ENCODE measurements at regions not wholly inside any gene's neighbourhood (a gene's known extent, or its start where the extent isn't known, plus 50 kb on each side); places are given as distances from the start of the nearest gene placed in this dataset.
"Not testable (repeated sequence)": the region's sequence is repeated elsewhere in the genome, so short reads cannot be mapped to it uniquely, and the experiment has no call there.

- no peaks in the 10 kb centered on the region for H3K36me3 ChIP-seq (ENCODE audit: control insufficient read depth in 4 of 4, insufficient read depth in 4 of 4, low read length in 3 of 4)
- no peaks in the 10 kb centered on the region for H3K27me3 ChIP-seq (replicated peaks in 2 of 5; ENCODE audit: control insufficient read depth in 4 of 5, insufficient read depth in 5 of 5, low read length in 4 of 5)
- DNase-seq, result no peak
- no peak overlapping the region for H3K27ac ChIP-seq (ENCODE audit: insufficient read depth in 1 of 2, low read depth in 1 of 2, low read length in 2 of 2, poor library complexity in 1 of 2, severe bottlenecking in 2 of 2)
- CTCF ChIA-PET, result interaction anchor here (0.9 kb wide), 1 partner anchor 57 kb away, joined by 3 read pairs; no protein-coding TSS in a partner anchor
- POLR2A ChIA-PET, result no interaction called here
- H3K9me3 ChIP-seq (ENCODE audit: control extremely low read depth in 1 of 5, control insufficient read depth in 4 of 5, insufficient read depth in 2 of 5, low read depth in 1 of 5, low read length in 4 of 5), result peaks cover 0 to 10% (median 0%) of the 10 kb centered on the region in 5 experiments
- peaks cover 0 to 3% (median under 1%) of the 10 kb centered on the region in 4 experiments for H3K4me1 ChIP-seq (ENCODE audit: control extremely low read depth in 1 of 4, control insufficient read depth in 4 of 4, insufficient read depth in 4 of 4, low read length in 3 of 4)
- no peak overlapping the region for H3K4me3 ChIP-seq (ENCODE audit: control insufficient read depth in 1 of 7, extremely low read depth in 1 of 7, insufficient read depth in 4 of 7, low read depth in 2 of 7, low read length in 6 of 7)
Measured at GRCh38 chr6:25202504-25202903, 76.7 kb upstream of the CARMIL1 start.

GRCh38 chr6:25205629-25206028, 73.5 kb upstream of the CARMIL1 start:
- H3K27ac ChIP-seq (ENCODE audit: insufficient read depth in 1 of 2, low read depth in 1 of 2, low read length in 2 of 2, poor library complexity in 1 of 2, severe bottlenecking in 2 of 2), result no peak overlapping the region
- CTCF ChIA-PET, result no interaction called here
- POLR2A ChIA-PET, result no interaction called here

GRCh38 chr6:25207453-25208155, 71.6 kb upstream of the CARMIL1 start:
- CTCF ChIA-PET, result interaction anchor here (1.3 kb wide), 1 partner anchor 351 kb away, joined by 3 read pairs; no protein-coding TSS in a partner anchor
- POLR2A ChIA-PET; H3K27ac ChIP-seq (ENCODE audit: insufficient read depth in 1 of 2, low read depth in 1 of 2, low read length in 2 of 2, poor library complexity in 1 of 2, severe bottlenecking in 2 of 2); H3K27me3 ChIP-seq (replicated peaks in 2 of 5; ENCODE audit: control insufficient read depth in 4 of 5, insufficient read depth in 5 of 5, low read length in 4 of 5); H3K4me3 ChIP-seq (ENCODE audit: control insufficient read depth in 1 of 7, extremely low read depth in 1 of 7, insufficient read depth in 4 of 7, low read depth in 2 of 7, low read length in 6 of 7); H3K36me3 ChIP-seq (ENCODE audit: control insufficient read depth in 4 of 4, insufficient read depth in 4 of 4, low read length in 3 of 4); H3K4me1 ChIP-seq (ENCODE audit: control extremely low read depth in 1 of 4, control insufficient read depth in 4 of 4, insufficient read depth in 4 of 4, low read length in 3 of 4): not testable (repeated sequence)
- peaks cover 0 to 13% (median 0%) of the 10 kb centered on the region in 5 experiments for H3K9me3 ChIP-seq (ENCODE audit: control extremely low read depth in 1 of 5, control insufficient read depth in 4 of 5, insufficient read depth in 2 of 5, low read depth in 1 of 5, low read length in 4 of 5)
- DNase-seq, result peak in 1 of 3 donors; percentile 18
- 61% methylated on average over 4 of the region's 5 CpGs for WGBS (ENCODE audit: insufficient coverage)

More at GRCh38 chr6:25205629-25206028, 73.5 kb upstream of the CARMIL1 start:
- Histone ChIP-seq H3K4me3 (ENCODE audit: control insufficient read depth in 1 of 7, extremely low read depth in 1 of 7, insufficient read depth in 4 of 7, low read depth in 2 of 7, low read length in 6 of 7) (no peak overlapping the region), H3K36me3 (ENCODE audit: control insufficient read depth in 4 of 4, insufficient read depth in 4 of 4, low read length in 3 of 4) (no peaks in the 10 kb centered on the region), H3K4me1 (ENCODE audit: control extremely low read depth in 1 of 4, control insufficient read depth in 4 of 4, insufficient read depth in 4 of 4, low read length in 3 of 4) (peaks cover 0 to 3% (median 1%) of the 10 kb centered on the region in 4 experiments), H3K9me3 (ENCODE audit: control extremely low read depth in 1 of 5, control insufficient read depth in 4 of 5, insufficient read depth in 2 of 5, low read depth in 1 of 5, low read length in 4 of 5) (peaks cover 0 to 13% (median 0%) of the 10 kb centered on the region in 5 experiments), H3K27me3 (replicated peaks in 2 of 5; ENCODE audit: control insufficient read depth in 4 of 5, insufficient read depth in 5 of 5, low read length in 4 of 5) (no peaks in the 10 kb centered on the region)
- DNase-seq, result no peak

- no peaks in the 10 kb centered on the region for H3K36me3 ChIP-seq (ENCODE audit: control insufficient read depth in 4 of 4, insufficient read depth in 4 of 4, low read length in 3 of 4)
- DNase-seq, result no peak
- H3K27me3 ChIP-seq (replicated peaks in 2 of 5; ENCODE audit: control insufficient read depth in 4 of 5, insufficient read depth in 5 of 5, low read length in 4 of 5), result no peaks in the 10 kb centered on the region
- CTCF ChIA-PET, result interaction anchor here (0.6 kb wide), 1 partner anchor 53 kb away, joined by 3 read pairs; no protein-coding TSS in a partner anchor
- H3K9me3 ChIP-seq (ENCODE audit: control extremely low read depth in 1 of 5, control insufficient read depth in 4 of 5, insufficient read depth in 2 of 5, low read depth in 1 of 5, low read length in 4 of 5), result no peaks in the 10 kb centered on the region
- POLR2A ChIA-PET, result no interaction called here
- H3K4me1 ChIP-seq (ENCODE audit: control extremely low read depth in 1 of 4, control insufficient read depth in 4 of 4, insufficient read depth in 4 of 4, low read length in 3 of 4), result no peaks in the 10 kb centered on the region
- 98% methylated on average over 5 of the region's 7 CpGs for WGBS (ENCODE audit: insufficient coverage)
- no peak overlapping the region for H3K4me3 ChIP-seq (ENCODE audit: control insufficient read depth in 1 of 7, extremely low read depth in 1 of 7, insufficient read depth in 4 of 7, low read depth in 2 of 7, low read length in 6 of 7)
- H3K27ac ChIP-seq (ENCODE audit: insufficient read depth in 1 of 2, low read depth in 1 of 2, low read length in 2 of 2, poor library complexity in 1 of 2, severe bottlenecking in 2 of 2), result no peak overlapping the region
Measured at GRCh38 chr6:25215881-25216280, 63.3 kb upstream of the CARMIL1 start.

GRCh38 chr6:25217302-25217701, 61.9 kb upstream of the CARMIL1 start:
- no peak overlapping the region for H3K27ac ChIP-seq (ENCODE audit: insufficient read depth in 1 of 2, low read depth in 1 of 2, low read length in 2 of 2, poor library complexity in 1 of 2, severe bottlenecking in 2 of 2)
- POLR2A ChIA-PET, result no interaction called here
- H3K36me3 ChIP-seq (ENCODE audit: control insufficient read depth in 4 of 4, insufficient read depth in 4 of 4, low read length in 3 of 4), result no peaks in the 10 kb centered on the region
- H3K4me3 ChIP-seq (ENCODE audit: control insufficient read depth in 1 of 7, extremely low read depth in 1 of 7, insufficient read depth in 4 of 7, low read depth in 2 of 7, low read length in 6 of 7), result no peak overlapping the region
- no peaks in the 10 kb centered on the region for H3K9me3 ChIP-seq (ENCODE audit: control extremely low read depth in 1 of 5, control insufficient read depth in 4 of 5, insufficient read depth in 2 of 5, low read depth in 1 of 5, low read length in 4 of 5)
- H3K27me3 ChIP-seq (replicated peaks in 2 of 5; ENCODE audit: control insufficient read depth in 4 of 5, insufficient read depth in 5 of 5, low read length in 4 of 5), result no peaks in the 10 kb centered on the region
- WGBS (ENCODE audit: insufficient coverage), result 93% methylated on average over 2 of the region's 2 CpGs
- peaks cover under 1 to 4% (median 3%) of the 10 kb centered on the region in 4 experiments for H3K4me1 ChIP-seq (ENCODE audit: control extremely low read depth in 1 of 4, control insufficient read depth in 4 of 4, insufficient read depth in 4 of 4, low read length in 3 of 4)
- CTCF ChIA-PET, result interaction anchor here (1.6 kb wide), 1 partner anchor 9 kb away, joined by 3 read pairs; no protein-coding TSS in a partner anchor
- no peak for DNase-seq

GRCh38 chr6:25217829-25218228, 61.3 kb upstream of the CARMIL1 start:
- Histone ChIP-seq H3K4me1 (ENCODE audit: control extremely low read depth in 1 of 4, control insufficient read depth in 4 of 4, insufficient read depth in 4 of 4, low read length in 3 of 4) (peaks cover 4 to 8% (median 6%) of the 10 kb centered on the region in 4 experiments), H3K9me3 (ENCODE audit: control extremely low read depth in 1 of 5, control insufficient read depth in 4 of 5, insufficient read depth in 2 of 5, low read depth in 1 of 5, low read length in 4 of 5) (no peaks in the 10 kb centered on the region), H3K36me3 (ENCODE audit: control insufficient read depth in 4 of 4, insufficient read depth in 4 of 4, low read length in 3 of 4) (no peaks in the 10 kb centered on the region), H3K27ac (ENCODE audit: insufficient read depth in 1 of 2, low read depth in 1 of 2, low read length in 2 of 2, poor library complexity in 1 of 2, severe bottlenecking in 2 of 2) (no peak overlapping the region), H3K27me3 (replicated peaks in 2 of 5; ENCODE audit: control insufficient read depth in 4 of 5, insufficient read depth in 5 of 5, low read length in 4 of 5) (no peaks in the 10 kb centered on the region), H3K4me3 (ENCODE audit: control insufficient read depth in 1 of 7, extremely low read depth in 1 of 7, insufficient read depth in 4 of 7, low read depth in 2 of 7, low read length in 6 of 7) (no peak overlapping the region)
- no peak for DNase-seq
- CTCF ChIA-PET, result interaction anchor here (1.5 to 1.6 kb wide), 2 partner anchors 8 to 501 kb away, joined by 3 to 4 read pairs; no protein-coding TSS in a partner anchor
- POLR2A ChIA-PET, result no interaction called here
- 100% methylated on average over 2 of the region's 3 CpGs for WGBS (ENCODE audit: insufficient coverage)

GRCh38 chr6:25218346-25218745, 60.8 kb upstream of the CARMIL1 start:
- Histone ChIP-seq H3K4me3 (ENCODE audit: control insufficient read depth in 1 of 7, extremely low read depth in 1 of 7, insufficient read depth in 4 of 7, low read depth in 2 of 7, low read length in 6 of 7) (no peak overlapping the region), H3K4me1 (ENCODE audit: control extremely low read depth in 1 of 4, control insufficient read depth in 4 of 4, insufficient read depth in 4 of 4, low read length in 3 of 4) (peaks cover 5 to 11% (median 9%) of the 10 kb centered on the region in 4 experiments), H3K9me3 (ENCODE audit: control extremely low read depth in 1 of 5, control insufficient read depth in 4 of 5, insufficient read depth in 2 of 5, low read depth in 1 of 5, low read length in 4 of 5) (no peaks in the 10 kb centered on the region), H3K27ac (ENCODE audit: insufficient read depth in 1 of 2, low read depth in 1 of 2, low read length in 2 of 2, poor library complexity in 1 of 2, severe bottlenecking in 2 of 2) (no peak overlapping the region), H3K36me3 (ENCODE audit: control insufficient read depth in 4 of 4, insufficient read depth in 4 of 4, low read length in 3 of 4) (no peaks in the 10 kb centered on the region), H3K27me3 (replicated peaks in 2 of 5; ENCODE audit: control insufficient read depth in 4 of 5, insufficient read depth in 5 of 5, low read length in 4 of 5) (no peaks in the 10 kb centered on the region)
- 93% methylated on average over 14 of the region's 24 CpGs for WGBS (ENCODE audit: insufficient coverage)
- DNase-seq, result no peak
- CTCF ChIA-PET, result interaction anchor here (1.5 kb wide), 1 partner anchor 500 kb away, joined by 4 read pairs; no protein-coding TSS in a partner anchor
- POLR2A ChIA-PET, result no interaction called here

Measured in common myeloid progenitor, CD34-positive (primary cell).